EL (cell line): ENCODE measurements at regions not wholly inside any gene's neighbourhood (a gene's known extent, or its start where the extent isn't known, plus 50 kb on each side); places are given as distances from the start of the nearest gene placed in this dataset.
"Not testable (repeated sequence)": the region's sequence is repeated elsewhere in the genome, so short reads cannot be mapped to it uniquely, and the experiment has no call there.

ENCODE experiments used
- DNase-seq: peaks from one replicate; pipeline ENCODE4 v3.0.0-alpha.2; 2016

- DNase-seq: peak; percentile 88
Observed at GRCh38 chr2:237196866-237197618, 111.4 kb downstream of the COPS8 start.

GRCh38 chr2:237198164-237198855 lies 112.6 kb downstream of the COPS8 start:
- peak; percentile 75 for DNase-seq

GRCh38 chr2:237199082-237199481 lies 113.4 kb downstream of the COPS8 start:
- peak; percentile 48 for DNase-seq

GRCh38 chr2:237199577-237199976 lies 113.9 kb downstream of the COPS8 start:
- DNase-seq: no peak

GRCh38 chr2:237200462-237200861 lies 114.8 kb downstream of the COPS8 start:
- DNase-seq: no peak

- peak; percentile 97 for DNase-seq
Observed at GRCh38 chr2:237201461-237202287, 116.0 kb downstream of the COPS8 start.

- DNase-seq: no peak
Observed at GRCh38 chr2:237202288-237203030, 116.8 kb downstream of the COPS8 start.

- DNase-seq: no peak
Observed at GRCh38 chr2:237205043-237205541, 119.4 kb downstream of the COPS8 start.

- no peak for DNase-seq
Observed at GRCh38 chr2:237205561-237205971, 119.9 kb downstream of the COPS8 start.

GRCh38 chr2:237207646-237208045 lies 122.0 kb downstream of the COPS8 start:
- DNase-seq: peak; percentile 45

- peak; percentile 86 for DNase-seq
Observed at GRCh38 chr2:237208373-237209260, 122.9 kb downstream of the COPS8 start.

- DNase-seq: no peak
Observed at GRCh38 chr2:237209885-237210284, 124.2 kb downstream of the COPS8 start.

- DNase-seq: no peak
Observed at GRCh38 chr2:237210297-237210696, 124.6 kb downstream of the COPS8 start.

- no peak for DNase-seq
Observed at GRCh38 chr2:237210763-237211162, 125.1 kb downstream of the COPS8 start.

- not testable (repeated sequence) for DNase-seq
Observed at GRCh38 chr2:237212356-237213279, 126.9 kb downstream of the COPS8 start.

GRCh38 chr2:237213315-237214022 lies 127.8 kb downstream of the COPS8 start:
- DNase-seq: peak; percentile 79

- DNase-seq: no peak
Observed at GRCh38 chr2:237214030-237214675, 128.5 kb downstream of the COPS8 start.

GRCh38 chr2:237214963-237215362 lies 129.3 kb downstream of the COPS8 start:
- no peak for DNase-seq

- DNase-seq: no peak
Observed at GRCh38 chr2:237217995-237218616, 132.4 kb downstream of the COPS8 start.
